Right forelimb (tissue), 1 donor: ENCODE measurements at regions not wholly inside any gene's neighbourhood (a gene's known extent, or its start where the extent isn't known, plus 50 kb on each side); places are given as distances from the start of the nearest gene placed in this dataset.

Experiments
- DNase-seq: peaks from one replicate; pipeline ENCODE4 v3.0.0-alpha.2; 2018

GRCh38 chr2:12299431-12299830, 417.3 kb upstream of the TRIB2 start:
- no peak for DNase-seq

DNA sequence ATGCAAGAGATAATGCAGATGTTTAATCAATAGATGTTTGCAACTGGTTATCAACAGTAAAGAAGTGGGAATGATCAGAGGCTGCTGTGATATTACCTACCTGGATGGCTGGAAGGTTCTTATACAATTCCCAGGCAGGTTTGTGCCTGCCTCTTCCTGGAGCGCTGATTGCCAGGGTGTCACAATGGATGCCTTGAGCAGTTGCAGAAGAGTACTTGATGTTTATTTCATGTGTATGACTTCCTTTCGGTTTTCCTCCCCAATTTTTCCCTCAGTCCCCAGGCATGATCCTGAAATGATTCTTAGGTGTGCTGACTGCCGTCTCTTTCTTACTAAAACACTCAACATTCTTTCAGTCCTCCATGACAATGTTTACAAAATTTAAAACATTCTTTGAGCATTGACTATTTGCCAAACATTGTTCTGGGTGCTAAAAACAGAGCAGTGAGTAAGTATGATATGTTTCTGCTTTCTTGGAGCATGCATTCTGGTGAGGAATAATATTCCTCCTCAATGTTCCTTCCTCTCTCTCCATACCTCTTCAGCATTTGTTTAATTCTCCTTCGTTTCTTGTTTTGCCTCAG, 416.6 kb upstream of the TRIB2 start:
- no peak for DNase-seq

- no peak for DNase-seq
These were observed 415.8 kb upstream of the TRIB2 start for GRCh38 chr2:12300927-12301326.

DNA sequence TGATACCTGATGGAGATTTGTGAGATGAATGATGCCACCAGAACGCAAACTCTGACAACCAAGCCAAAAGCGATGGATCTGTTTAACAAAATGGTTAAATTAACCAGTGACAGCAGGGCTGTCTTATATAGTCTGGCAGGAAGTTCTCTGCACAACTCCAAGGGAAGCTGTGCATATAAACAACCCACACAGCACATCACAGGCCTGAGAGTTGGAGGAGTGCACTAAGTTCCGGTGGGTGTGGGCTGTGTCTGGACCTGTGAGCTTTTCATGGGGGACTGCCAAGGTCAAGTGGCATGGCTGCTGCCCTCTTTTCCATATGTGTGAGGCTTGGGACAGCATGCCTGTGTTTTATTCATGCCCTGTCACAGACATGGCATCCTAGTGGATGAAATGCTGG, 414.6 kb upstream of the TRIB2 start:
- DNase-seq = no peak

DNA sequence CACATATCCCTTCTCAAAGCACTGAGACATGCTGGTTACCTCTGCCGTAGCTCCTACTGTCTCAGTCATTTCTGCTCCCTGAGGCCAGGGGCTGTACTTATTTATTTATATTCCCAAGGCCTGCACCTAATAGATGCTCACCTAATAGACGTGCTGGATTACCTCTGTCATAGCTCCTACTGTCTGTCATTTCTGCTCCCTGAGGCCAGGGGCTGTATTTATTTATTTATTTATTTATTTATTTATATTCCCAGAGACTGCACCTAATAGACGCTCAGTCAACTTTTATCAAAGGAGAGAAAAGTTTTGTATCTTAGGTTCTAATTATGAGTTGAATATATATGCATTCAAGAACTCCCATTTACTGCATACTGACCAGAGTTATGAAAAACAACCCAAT, 414.0 kb upstream of the TRIB2 start:
- no peak for DNase-seq

DNA sequence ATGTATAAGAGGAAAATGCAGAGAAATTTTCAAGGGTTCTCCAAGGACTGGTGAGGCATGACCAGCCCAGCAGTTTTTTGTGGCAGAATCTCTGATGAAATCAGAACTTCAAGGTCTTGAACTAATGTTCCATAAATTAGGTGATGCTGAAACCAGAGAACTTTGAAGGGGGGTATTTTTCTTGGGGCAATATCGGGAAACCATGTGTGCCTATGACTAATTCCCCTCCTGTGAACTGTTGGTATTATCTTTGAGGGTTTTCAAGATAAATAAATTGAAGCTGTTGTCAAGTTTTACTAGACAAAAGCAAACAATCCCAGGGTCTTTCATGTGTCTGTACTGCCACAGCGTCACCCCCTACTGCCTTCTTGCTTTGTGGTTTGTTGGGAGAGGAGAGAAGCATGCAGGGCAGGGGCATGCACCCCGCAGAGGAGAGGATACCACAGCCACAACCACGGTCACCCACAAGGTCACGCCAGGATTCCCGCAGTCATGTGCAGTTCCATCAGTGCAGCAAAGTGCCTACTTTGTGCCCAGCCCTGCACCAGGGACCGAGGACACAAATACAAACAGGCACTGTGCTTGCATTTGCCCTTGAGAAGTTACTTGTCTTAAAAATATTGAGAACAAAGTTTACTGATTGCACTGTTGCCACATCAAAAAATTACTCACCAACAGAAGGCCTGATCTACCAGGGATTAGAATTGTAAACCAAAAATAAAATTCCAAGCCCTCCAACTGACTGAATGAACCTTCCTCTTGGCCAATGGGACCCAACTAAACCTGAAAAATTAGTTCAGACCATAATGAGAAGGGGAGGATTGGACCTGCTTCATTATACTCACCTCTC, 413.3 kb upstream of the TRIB2 start:
- no peak for DNase-seq

- DNase-seq = no peak
These were observed 412.1 kb upstream of the TRIB2 start for GRCh38 chr2:12304564-12305171.

- DNase-seq = no peak
These were observed 410.8 kb upstream of the TRIB2 start for GRCh38 chr2:12305931-12306330.

- DNase-seq = no peak
These were observed 406.3 kb upstream of the TRIB2 start for GRCh38 chr2:12310399-12310798.

DNA sequence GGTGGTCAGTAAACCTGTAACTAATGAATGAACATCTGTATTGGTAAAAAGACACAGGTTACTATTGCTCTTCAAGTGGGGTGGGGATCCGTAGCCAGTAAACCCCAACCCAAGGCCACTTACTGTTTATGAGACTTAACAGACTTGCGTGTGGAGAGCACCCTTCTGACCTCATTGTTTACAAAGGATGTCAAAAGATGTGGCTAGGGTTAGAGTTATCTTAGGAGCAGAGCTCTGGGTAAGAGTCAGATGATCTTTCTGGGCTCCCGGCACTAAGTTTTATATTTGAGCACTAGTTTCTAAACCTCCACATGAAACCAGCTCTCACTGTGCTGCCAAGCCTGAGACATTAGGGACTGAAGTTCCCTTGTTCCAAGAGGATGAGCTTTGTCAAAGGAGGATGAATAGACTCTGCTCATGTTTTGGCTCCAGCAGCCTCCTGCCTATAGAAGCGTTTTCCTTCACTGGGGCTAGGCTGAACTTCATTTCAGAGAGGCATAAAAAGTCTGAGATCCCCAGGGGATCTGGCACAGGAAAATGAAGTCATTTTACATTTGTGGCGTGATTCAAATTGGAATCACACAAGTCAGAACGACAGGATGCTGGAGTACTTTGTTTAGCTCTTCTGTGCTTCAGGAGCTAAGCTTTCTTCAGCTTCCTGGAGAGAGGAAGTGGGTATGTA, 403.1 kb upstream of the TRIB2 start:
- no peak for DNase-seq

- no peak for DNase-seq
These were observed 402.5 kb upstream of the TRIB2 start for GRCh38 chr2:12314127-12314760.

- no peak for DNase-seq
These were observed 401.5 kb upstream of the TRIB2 start for GRCh38 chr2:12315224-12315623.

DNA sequence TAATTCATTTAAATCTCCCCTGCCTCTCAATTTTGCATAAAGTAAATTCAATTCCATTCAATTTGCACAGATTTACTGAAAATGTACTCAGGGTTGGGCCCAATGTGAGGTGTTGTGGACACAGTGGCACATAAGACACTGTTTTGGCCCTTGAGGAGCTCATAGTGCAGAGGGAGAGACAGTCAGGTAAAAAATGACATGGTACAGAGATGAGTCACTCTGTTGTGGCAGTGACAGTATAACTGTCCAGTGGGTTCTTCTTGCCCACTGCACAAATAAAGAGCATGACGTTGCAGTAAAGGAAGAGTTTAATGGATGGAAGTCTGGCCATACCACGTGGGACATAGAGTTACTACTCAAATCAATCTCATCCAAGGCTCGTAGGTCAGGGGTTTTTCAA, 400.3 kb upstream of the TRIB2 start:
- DNase-seq = no peak

DNA sequence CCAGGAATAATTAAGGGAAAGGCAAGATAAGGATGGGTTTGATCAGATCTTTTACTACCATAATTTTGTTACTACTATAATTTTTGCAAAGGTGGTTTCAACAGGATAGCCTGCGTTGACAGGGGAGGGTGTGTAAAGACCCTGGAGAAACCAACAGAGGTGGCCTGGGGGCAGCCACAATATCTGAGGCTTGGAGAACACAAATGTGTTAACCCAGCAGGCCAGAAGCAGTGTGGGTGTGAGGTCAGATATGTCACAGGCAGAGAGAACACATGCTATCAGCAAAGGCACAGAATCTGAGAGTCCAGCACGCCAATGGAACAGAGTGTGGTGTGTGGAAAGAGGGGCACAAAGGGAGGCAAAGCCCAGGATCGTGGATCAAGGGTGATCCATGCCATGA, 399.4 kb upstream of the TRIB2 start:
- DNase-seq = no peak

DNA sequence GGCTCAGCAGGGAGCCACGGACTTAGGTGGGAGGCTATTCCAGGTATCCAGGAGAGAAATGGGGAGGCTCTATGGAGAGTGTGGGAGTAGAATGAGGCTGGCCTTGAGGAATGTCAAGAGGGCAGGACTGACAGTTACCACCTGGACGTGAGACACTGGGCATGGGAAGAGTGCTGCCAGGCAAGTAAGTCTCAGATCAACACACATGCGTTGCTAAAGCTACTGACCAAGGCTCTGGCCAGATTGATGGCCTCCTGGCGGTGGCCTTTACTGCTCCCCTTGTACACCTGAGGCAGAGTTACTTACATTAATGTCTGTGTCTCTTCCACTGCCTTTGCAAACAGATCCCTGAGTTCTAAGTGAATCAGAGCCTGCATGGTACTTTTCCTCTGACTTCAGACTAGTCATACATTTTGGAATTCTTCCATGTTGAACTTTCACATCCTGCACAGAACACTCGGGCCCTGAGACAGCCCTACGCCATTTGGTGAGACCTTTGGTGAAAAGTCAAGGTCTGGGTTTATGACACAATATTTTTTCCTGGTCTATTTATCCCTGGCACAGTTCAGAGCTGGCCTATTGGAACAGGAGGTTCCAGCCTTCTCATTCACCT, 398.8 kb upstream of the TRIB2 start:
- DNase-seq = no peak

DNA sequence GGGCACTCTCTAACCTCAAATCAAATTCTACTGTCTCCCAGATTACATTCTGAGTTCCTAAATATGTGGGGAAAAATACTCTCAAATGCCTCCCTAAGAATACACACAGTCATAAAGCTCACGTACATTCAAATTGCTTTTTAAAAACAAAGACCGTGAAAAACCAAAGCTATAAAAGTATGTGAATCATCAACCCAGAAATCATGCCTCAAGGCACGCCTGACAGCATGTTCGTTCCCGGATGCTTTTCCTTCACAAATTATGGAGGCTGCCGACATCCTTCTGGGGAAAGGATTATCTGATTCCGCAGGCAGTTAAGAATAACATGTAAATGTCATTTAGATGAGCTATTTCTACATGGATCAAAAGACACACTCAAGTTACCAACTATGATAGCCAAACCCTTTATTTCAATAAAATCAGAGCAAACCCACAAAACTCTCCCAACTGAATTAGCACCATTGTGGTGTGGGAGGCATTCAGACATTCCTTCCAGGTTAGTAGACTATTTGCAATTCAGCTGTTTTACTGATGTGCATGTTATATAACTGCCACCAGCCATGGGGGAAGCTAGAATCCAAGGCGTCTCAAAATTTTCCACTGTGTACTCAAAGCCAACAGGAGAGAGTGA, 398.2 kb upstream of the TRIB2 start:
- DNase-seq = no peak

DNA sequence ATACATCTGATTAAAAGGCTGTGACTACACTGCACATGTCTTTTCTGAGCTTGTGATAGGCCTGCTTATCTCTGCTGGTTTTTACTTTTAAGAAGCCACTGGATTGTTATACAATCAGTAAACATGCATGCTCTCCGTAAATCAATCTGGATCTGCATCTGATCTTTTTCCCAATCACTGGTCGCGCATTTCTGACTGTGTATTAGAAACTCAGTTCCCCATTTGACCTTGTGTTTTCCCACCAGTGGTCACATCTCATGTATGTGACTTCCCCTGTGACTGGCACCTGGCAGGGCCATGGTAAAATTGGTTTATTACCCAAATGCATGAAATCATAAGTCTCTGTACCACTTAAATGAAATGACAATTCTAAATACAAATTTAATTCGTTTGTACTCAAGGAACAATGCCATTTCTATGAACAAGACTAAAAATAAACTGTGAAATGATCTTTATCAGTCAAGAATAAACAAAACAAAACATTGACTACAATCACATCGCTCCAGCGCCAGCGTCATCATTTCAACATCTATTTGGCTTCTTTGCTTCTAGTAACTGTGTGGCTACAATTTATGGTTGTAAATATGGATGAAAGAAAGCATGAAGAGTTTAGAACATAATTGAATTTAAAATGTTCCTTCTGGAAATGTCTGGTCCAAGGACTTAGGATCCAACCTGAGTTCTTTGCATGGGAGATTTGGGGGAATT, 396.6 kb upstream of the TRIB2 start:
- no peak for DNase-seq

GRCh38 chr2:12320991-12321641, 395.6 kb upstream of the TRIB2 start:
- DNase-seq = peak; percentile 62

DNA sequence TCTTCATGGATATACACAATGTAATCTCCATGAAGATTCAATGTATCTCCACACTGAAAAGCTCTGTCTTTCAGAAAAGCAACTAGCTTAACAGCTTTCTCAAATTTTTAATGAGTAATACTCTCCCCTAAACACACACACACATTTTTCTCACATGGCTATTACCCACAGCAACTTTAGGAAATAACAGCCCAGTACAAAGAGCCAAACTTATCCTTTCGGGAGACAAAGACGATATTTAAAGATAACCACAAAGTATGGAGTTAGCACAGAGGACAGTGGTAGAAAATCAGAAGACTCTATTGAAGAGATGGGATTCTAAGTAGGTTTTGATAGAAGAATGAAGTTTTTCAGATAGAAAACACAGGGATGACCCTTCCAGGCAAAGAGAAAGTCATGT, 394.9 kb upstream of the TRIB2 start:
- no peak for DNase-seq

GRCh38 chr2:12325806-12326205, 390.9 kb upstream of the TRIB2 start:
- DNase-seq = no peak
